Activated CD4-positive, alpha-beta T cell treated with anti-CD3 and anti-CD28 coated beads, Interleukin-2, amount 50 U/mL, for 16 hours (primary cell): ENCODE measurements at regions not wholly inside any gene's neighbourhood (a gene's known extent, or its start where the extent isn't known, plus 50 kb on each side); places are given as distances from the start of the nearest gene placed in this dataset.

Experiments used
- DNase-seq: peaks from one replicate; pipeline ENCODE4 v3.0.0-alpha.2; 2020

DNA sequence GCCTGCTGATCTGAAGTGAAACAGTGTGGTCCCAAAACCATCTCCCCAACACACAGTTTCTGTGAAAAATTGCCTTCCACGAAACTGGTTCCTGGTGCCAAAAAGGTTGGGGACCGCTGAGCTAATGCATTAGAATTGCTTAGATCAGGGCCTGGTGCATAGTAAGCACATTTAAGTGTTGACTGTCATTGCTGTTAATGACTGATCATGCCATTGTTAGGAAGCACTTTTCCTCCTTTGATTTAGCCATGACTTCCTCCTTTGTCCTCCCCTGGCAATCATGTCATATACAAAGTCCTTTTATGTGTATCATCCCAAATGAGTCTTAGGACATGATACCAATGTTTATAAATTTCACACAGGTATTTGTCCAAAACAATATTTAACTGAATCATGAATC, 81.5 kb upstream of the ATP11B start:
- DNase-seq: no peak

DNA sequence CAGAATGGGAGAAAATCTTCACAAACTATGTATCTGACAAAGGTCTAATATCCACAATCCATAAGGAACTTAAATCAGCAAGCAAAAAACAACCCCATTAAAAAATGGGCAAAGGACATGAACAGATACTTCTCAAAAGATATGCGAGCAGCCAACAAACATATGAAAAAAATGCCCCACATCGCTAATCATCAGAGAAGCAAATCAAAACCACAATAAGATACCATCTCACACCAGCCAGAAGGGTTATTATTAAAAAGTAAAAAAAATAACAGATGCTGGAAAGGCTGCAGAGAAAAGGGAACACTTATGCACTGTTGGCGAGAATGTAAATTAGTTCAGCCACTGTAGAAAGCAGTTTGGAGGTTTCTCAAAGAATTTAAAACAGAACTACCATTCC, 80.2 kb upstream of the ATP11B start:
- DNase-seq: no peak

DNA sequence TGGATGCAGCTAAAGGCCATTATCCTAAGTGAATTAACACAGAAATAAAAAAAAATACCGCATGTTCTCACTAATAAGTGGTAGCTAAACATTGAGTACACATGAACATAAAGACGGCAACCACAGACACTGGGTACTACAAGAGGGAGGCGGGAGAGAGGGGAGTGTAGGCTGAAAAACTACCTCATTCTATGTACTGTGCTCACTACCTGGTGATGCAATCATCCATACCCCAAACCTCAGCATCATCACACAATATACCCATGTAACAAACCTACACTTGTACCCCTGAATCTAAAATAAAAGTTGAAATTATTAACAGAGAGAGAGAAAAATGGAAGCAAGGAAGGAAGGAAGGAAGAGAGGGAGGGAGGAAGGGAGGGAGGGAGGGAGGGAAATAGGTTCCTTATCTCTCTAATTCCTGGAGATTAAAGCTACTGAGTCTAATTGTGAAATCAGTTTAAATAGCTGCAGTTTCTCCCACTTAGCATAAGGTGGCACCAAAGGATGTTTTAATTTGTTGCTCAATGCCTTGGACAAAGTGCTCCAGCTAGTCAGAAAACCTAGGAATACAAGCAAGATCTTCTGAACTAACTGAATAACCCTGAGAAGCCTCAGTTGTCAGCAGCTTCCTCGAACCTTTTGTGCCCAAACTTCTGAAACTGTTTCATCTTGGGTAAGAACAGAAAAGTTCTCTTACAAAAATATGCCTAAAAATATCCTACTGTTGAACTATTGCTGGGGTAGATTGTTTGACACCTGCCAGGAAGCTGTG, 79.4 kb upstream of the ATP11B start:
- DNase-seq: peak; percentile 47

DNA sequence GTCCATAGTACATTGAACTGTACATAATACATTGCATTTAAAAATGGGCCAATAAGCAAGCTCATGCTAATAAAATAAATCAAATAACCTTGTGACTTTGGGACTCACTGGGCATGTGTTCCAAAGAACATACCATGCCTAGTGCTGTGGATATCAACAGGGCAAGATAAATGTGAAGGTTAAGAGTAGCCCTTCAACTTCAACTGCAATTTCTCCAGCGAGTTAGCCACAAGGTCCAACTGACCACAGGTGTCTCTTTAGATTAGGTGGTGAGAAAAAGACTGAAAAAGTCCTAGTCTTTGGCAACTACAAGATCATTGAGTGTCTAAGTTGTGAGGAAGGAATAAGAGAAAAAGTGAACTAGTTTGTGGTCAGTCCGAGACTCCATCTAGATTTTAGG, 78.3 kb upstream of the ATP11B start:
- no peak for DNase-seq

DNA sequence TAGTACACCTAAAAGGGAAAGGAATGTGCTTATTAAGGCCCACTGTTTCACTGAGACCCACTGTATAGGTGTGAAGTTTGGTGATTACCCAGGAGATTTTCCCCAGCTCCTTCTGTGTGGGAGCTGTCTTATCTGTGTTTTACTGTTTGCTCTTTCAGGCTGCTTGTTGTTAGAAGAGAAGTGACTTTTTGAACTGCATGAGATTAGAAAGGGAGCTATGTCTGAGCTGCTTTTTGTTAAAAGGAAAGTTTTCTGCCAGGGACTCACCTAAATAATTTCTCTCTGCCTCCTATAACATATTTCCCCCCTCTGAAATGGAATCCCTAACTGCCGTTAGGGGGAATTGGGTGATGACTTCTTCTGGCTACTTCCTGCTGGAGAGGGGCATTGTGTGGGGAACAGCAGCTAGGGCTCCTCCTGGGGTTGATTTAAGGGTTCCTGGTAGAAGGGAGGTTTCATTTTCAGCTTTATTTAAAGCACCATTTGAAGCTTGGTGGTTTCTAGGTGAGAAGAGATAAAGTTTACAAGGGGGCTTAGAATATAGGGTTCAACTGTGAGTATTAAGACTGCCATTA, 77.1 kb upstream of the ATP11B start:
- DNase-seq: no peak

DNA sequence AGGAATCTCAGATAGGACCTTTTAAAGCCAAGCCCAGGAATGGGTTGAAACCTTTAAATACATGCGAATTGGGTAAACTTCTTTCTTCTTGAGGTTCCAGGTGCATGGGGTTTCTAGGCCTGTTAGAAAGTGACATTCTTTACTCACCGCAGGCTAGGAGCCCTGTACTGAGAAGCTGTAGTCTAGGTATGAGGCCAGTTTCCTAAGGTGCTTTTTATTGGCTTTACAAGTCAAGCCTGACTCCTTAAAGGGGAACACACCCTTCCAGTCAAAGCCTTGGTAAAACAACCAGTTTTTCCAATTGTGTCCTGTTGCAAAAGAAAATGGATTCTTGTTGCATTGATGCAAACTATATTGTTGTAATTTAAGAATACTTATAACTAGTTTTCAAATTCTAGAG, 76.1 kb upstream of the ATP11B start:
- no peak for DNase-seq

DNA sequence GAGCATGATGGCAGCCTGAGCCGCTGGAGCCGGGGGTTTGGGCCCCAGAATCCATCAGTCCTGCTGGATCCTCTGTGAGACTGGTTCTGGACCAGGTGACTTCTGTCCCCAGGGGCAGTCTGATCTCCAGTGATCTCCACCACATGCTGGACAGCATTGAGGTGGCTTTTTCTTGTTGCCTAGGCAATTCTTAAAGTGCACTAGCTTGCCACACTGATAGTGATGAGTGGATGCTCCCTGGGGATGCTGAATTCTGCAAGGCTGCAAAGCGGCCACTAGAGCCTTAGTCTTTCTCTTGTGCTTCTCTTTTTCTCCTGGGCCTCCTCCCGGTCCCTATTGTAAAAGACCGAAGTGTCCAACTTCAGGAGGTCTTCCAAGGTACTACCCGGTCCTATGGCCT, 70.4 kb upstream of the ATP11B start:
- no peak for DNase-seq

DNA sequence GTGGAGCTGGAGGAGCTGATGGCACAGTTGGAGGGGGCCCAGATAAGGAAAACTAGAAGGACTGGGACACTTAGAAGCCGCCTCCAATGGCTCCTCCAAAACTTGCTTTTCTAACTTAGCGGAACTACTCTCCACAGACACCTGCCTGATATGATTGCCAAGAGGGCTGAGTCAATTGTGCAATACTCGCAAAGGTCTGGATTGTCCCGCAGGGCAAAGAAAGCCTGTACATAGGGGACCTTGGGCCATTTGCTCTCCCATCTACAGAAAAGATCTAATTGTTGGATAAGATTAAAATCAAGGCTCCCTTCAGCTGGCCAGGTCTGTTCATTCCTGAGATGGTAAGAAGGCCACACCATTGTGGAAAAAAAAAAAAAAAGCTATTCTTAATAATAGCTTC, 69.7 kb upstream of the ATP11B start:
- DNase-seq: no peak

DNA sequence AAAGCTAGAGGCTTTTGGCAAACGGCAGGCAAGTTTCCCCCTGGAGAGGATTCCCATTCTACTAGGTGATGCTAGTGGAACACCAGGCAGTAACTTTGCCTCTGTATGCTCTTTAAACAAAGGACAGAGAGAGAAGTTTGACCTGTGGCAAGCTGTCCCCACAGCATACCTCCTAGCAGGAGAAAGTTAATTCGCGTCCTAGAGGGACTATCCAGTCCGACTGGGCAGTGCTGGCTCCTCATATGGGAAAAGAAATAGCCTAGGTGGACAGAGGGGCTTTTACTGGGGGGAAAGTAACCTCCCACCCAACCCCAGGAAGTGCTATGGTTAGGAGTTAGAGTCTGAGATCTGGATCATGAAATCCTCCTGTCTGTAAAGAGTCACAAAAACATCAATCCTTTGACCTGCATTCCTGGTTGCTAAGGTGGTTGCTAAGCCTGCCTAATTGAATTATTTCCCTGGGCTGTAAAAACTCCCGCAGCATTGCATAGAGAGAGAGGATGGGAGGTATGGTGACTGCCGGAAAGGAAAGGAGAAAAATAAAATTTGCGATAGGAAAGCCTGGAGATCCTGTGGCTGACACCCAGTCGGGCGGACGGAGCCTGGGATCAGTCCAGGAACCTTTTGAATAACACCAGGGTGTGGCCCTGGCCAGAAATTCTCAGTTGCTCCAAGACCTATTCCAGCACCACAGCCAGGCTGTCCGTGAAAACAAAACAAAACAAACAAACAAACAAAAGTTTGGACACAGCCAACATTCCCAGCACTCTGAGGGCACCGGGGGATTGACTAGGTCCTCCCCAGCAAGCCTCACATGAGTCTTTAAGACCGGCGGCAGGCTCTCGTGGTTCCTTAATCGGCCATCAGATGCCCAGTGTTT, 67.7 kb upstream of the ATP11B start:
- DNase-seq: no peak

DNA sequence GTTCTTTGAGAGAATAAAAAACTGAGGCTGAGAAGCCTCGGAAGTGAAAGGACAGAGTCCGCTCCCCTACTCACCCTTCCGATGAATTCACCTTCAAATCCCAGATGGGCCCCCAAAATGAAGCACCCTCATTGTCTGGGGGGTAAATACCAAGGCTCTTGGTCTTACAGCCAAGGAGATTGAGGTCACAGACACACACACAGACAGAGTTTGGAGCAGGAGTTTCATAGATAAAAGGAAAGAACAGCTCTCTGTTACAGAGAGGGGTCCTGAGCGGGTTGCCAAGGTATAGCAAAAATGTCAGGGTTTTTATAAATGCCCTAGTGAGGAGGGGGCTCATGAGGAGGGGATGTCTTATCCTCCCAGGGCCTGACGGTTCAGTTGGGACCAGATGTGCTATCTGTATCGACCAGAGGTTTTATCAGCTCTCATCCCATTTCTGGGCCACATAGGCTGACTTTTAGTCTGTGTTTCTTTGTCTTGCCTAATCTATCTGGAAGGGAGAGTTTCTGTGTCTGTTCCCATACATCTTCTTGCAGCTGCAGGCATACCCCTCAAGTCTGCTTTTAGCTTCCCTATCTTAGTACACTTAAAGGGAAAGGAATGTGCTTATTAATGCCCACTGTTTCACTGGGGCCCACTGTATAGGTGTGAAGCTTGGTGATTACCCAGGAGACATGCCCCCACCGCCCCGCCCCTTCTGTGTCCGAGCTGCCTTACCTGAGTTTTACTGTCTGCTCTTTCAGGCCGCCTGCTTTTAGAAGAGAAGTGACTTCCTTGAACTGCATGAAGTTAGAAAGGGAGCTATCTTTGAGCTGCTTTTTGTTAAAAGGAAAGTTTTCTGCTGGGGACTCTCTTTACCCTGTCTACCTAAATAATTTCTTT, 66.8 kb upstream of the ATP11B start:
- no peak for DNase-seq

DNA sequence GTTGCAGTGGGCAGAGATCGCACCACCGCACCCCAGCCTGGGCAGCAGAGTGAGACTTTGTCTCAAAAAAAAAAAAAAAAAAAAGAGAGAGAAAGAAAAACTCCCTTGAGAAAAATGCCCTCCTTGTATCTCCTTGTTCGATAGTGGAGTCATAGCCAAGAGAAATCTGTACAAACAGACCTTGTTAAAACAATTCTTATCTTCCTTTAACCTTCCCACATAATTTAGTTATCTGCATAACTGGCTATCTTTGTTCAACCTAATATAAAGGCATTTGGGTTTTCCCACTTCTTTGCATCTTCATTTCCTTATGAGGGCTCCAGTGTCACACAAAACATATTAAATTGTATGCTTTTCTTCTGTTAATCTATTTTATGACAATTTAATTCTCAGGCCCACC, 65.1 kb upstream of the ATP11B start:
- no peak for DNase-seq

DNA sequence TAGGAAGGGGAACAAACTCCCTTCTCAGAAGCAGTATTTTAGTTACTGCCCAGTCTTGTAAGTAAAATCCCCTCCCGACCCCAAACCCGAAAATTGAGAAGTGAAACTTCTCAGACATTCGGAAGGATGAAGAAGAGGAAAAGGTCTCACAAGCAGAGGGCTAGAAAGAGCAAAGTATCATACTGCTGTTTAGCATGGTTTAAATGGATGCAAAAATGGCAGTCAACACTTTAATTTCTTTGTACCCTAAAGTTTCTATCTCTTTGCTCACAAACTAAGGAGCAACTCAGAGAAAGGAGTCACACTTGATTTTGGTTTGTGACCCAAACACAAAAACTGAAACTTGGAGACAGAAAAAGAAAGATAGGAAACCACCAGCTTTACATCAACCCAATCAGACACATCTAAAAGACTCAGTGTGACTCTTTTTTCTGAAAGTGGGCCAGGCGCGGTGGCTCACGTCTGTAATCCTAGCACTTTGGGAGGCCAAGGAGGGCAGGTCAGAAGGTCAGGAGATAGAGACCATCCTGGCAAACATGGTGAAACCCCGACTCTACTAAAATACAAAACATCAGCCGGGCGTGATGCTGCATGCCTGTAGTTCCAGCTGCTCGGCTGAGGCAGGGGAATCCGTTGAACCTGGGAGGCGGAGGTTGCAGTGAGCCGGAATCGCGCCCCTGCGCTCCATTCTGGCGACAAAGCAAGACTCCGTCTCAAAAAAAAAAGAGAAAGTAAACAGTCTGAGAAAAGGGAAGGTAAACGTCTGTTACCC, 63.2 kb upstream of the ATP11B start:
- DNase-seq: peak; percentile 9

DNA sequence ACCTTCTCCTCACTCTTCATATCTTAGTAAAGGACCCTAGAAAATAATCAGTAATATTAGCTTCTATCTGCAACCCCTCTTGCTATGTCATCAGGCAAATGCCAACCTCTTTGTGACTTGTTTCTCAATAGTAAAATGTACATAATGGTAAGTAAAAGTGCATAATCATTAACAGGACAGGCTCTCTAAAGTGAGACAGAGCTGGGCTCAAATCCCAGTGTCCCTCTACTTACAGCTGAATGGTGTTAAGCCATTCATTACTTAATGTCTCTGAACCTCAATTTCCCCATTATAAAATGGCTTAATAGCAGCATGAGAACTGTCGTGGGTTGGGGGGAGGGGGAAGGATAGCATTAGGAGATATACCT, 62.6 kb upstream of the ATP11B start:
- DNase-seq: no peak

DNA sequence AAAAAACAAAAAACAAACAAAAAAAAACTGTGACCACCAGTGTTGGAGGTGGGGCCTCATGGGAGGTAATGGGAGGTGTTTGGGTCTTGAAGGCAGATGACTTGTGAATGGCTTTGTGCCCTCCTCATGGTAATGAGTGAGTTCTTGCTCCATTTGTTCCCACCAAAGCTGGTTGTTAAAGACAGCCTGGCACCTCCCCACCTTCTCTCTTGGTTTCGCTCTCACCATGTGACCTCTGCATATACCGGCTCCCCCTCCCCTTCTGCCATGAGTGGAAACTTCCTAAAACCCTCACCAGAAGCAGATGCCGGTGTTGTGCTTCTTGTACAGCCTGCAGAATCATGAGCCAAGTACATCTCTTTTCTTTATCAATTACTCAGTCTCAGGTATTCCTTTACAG, 61.5 kb upstream of the ATP11B start:
- DNase-seq: no peak

DNA sequence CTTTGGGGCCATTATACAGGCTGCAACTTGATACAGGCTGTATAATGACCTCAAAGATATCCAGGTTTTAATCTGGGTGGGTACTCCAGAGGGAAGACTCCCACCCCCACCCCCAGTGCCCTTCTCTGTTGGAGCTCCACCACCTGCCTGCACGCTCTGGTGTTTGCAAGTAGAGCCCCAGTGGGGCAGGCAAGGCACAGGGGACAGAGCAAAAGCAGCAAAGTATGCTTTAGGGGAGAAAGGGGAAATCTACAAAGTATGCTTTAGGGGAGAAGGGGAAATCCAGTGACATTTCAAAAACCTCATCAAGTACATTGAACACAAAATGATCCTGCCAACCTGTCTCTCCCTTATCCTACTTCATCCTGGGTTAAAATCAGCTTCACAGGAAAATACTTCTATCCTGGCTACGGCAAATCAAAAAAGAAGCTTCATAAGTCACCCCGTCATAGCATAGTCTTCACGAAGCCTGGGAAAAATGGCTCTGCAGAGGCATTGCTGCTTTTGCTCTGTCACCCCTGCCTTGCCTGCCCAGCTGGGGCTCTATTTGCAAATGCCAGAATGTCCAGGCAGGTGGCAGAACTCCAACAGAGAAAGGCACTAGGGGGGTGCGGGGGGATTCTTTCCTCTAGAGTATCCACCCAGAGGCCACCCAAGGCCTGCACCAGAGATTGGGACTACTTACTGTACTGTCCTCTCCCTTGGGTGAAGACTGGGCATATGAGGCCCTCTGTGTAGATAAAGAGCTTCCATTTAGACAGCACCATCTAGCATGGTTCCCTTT, 60.9 kb upstream of the ATP11B start:
- no peak for DNase-seq

DNA sequence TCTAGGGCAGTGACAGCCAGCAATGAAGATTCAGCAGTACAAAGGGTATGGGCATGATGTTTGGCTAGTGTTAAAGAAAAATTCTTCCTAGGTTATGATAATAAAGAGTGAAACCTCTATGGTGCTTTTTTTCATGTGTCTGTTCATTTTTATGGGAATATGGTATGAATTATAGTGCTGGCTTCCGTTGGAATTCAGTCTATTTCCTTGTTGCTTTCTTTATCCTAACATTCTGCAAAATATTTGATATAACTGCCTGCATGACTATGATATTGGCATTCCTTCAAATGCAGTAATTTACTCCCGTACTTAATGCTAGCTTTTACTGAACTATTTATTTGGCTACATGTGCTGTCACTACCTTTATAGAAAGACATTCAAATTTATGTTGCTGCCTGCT, 57.6 kb upstream of the ATP11B start:
- DNase-seq: no peak

DNA sequence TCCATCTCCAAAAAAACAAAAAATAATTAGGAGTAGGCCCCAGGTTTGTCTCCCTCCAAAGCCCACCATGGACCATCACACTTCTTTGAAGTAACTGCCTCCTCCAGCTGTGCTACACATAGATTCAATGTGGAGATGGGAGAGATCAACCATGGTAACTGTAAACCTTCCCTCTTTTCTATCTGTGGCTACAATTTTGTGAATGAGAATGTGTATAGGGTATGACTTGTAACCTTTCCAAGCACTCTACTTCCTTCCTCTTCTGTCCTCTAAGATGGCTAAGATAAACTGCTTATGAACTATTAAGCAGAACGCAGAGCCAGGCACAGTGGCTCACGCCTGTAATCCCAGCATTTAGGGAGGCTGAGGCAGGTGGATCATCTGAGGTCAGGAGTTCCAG, 55.5 kb upstream of the ATP11B start:
- no peak for DNase-seq

DNA sequence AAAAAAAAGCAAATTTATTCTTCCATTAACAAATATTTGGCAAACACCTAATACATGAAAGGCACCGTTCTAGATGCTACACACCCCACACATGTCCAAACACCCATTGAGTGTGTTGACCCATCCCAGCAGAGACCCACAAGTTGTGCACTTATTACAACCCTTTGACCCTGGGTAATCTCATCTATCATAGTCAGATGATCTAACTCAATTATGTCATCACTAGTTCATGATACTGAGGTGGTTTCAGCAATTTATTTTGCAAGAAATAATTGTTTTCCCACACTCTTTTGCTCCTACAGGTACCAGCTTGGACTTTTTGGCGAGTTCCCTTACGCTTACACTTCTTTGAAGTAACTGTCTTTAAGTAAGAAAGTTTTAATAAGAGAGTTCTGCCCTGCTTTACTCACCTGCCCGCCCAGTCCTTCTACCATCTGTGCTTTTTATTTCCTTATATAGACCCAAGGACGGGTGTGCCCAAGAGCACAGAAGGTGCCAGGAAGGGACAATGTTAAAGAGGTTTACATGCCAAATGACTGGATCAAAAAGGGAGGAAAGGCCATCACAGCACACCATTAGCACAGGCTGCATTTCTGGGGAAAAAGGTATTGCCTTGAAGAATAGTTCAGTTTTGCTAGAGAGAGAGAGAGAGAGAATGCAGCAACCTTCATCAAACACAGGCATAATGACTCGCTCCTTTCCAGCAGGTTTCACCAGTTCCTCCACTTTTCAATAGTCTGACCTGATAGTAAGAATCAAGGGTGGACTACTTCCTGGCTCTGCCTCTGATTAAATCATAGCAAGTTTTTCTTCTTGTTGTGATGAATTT, 54.5 kb upstream of the ATP11B start:
- DNase-seq: no peak

DNA sequence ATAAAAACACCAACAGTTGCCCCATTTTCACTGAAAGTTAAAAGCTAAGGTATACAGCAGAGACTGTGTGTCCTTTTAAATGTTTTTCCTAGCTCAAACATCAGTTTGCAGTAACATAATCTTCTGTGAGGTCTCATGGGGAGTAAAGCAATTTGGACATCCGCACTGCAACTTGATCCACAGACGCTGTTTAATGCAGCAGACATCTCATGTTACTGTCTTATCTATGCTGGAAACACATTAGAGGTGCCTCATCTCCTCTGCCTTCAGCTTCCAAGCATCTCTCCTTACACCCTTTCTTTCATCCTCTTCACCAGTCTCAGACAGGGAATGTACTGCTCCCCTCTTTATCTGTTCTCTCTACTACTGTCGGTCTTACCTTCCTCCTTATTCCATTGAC, 53.7 kb upstream of the ATP11B start:
- no peak for DNase-seq

DNA sequence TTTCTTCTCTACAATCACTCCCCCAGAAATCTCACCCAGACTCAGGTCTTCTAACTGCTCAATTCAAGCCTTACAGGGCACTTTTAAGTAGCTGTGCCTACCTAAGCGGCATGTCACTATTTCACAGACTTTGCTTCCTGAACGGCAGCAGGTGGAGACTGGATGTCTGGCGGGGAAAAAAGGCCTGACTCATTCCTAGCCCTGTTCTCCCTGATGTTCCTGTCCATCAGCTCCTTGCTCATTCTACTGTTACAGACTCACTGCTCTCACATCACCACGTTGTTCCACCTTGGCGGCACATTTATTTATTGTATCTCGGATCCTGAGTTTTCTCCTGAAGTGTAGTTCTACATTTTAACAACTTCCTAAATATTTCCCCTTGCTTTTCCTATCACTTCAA, 52.6 kb upstream of the ATP11B start:
- DNase-seq: no peak

DNA sequence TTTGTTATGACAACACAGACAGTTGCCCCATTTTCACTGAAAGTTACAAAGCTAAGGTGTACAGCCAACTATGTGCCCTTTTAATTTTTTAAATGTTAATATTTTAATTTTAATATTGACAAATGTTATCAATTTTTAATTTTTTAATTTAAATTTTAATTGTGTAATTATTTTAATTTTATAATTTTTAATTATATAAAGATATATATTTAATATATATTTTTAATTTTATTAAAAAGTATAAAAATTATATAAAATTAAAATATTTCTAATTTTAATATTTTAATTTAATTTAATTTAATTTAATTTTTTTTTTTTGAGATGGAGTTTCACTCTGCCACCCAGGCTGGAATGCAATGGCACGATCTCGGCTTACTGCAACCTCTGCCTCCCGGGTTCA, 52.1 kb upstream of the ATP11B start:
- no peak for DNase-seq
